SU-DHL-6 (cell line): ENCODE measurements at regions not wholly inside any gene's neighbourhood (a gene's known extent, or its start where the extent isn't known, plus 50 kb on each side); places are given as distances from the start of the nearest gene placed in this dataset.
"Not testable (repeated sequence)": the region's sequence is repeated elsewhere in the genome, so short reads cannot be mapped to it uniquely, and the experiment has no call there.

Experiments used
- H2AFZ ChIP-seq: fragments of 200-600 bp; sonication (generic); 2 replicates; pipeline ENCODE4 v1.6.1; 2014; ENCODE audit warnings: low read depth, mild to moderate bottlenecking, moderate library complexity, mixed read lengths, antibody characterized with exemption, low read length; ENCODE audit not compliant: severe bottlenecking
- H3F3A ChIP-seq: fragments of 200-600 bp; shearing (Covaris generic); 2 replicates; pipeline ENCODE4 v1.6.0; 2016; ENCODE audit warnings: antibody characterized with exemption, mild to moderate bottlenecking; ENCODE audit not compliant: insufficient read depth
- H3K27ac ChIP-seq: fragments of 200-600 bp; sonication (generic); 2 replicates; pipeline ENCODE4 v1.5.1; 2016; ENCODE audit warnings: low read depth, mild to moderate bottlenecking, low read length, moderate library complexity, mixed read lengths
- H3K27me3 ChIP-seq: fragments of 200-600 bp; sonication (generic), shearing (Covaris generic); 2 replicates; pipeline ENCODE4 v1.6.0; 2014; ENCODE audit warnings: mild to moderate bottlenecking, low read length
- H3K36me3 ChIP-seq: fragments of 200-600 bp; sonication (generic); 2 replicates; pipeline ENCODE4 v1.6.1; 2014; ENCODE audit warnings: mild to moderate bottlenecking, low read length, mixed read lengths
- H3K4me2 ChIP-seq: fragments of 300-600, 200-600 bp; shearing (Covaris generic), sonication (generic); 2 replicates; pipeline ENCODE4 v1.6.0; 2014; ENCODE audit warnings: low read length, low read depth, mild to moderate bottlenecking; ENCODE audit not compliant: poor library complexity, severe bottlenecking
- H3K4me3 ChIP-seq: fragments of 200-600 bp; sonication (generic); 2 replicates; pipeline ENCODE4 v1.5.1; 2014; ENCODE audit warnings: antibody characterized with exemption, low read length, mild to moderate bottlenecking, mixed read lengths; ENCODE audit not compliant: insufficient read depth, poor library complexity, severe bottlenecking
- H3K79me2 ChIP-seq: fragments of 200-600 bp; sonication (generic); 2 replicates; pipeline ENCODE4 v1.6.1; 2014; ENCODE audit warnings: mild to moderate bottlenecking, low read length, moderate library complexity; ENCODE audit not compliant: insufficient read depth
- H3K9ac ChIP-seq: fragments of 200-600 bp; sonication (generic); 2 replicates; pipeline ENCODE4 v1.7.0; 2014; ENCODE audit warnings: mild to moderate bottlenecking, low read length
- H3K9me2 ChIP-seq: fragments of 200-600 bp; sonication (generic); replicated peaks from 2 replicates; pipeline ENCODE4 v1.6.1; 2014; ENCODE audit warnings: low read length; ENCODE audit not compliant: insufficient read depth
- H3K9me3 ChIP-seq: fragments of 200-600 bp; sonication (generic); 2 replicates; pipeline ENCODE4 v1.6.1; 2014; ENCODE audit warnings: low read length, mixed read lengths; ENCODE audit not compliant: insufficient read depth
- H4K20me1 ChIP-seq: fragments of 200-600 bp; sonication (generic); 2 replicates; pipeline ENCODE4 v1.6.1; 2014; ENCODE audit warnings: low read depth, mild to moderate bottlenecking, antibody characterized with exemption, low read length, moderate library complexity, mixed read lengths
- EZH2phosphoT487 ChIP-seq: fragments of 200-600 bp; sonication (generic), shearing (Covaris generic); conservative IDR thresholded peaks from 2 replicates; pipeline ENCODE4 v1.6.1; 2018; ENCODE audit warnings: mild to moderate bottlenecking, antibody characterized with exemption, low read length, moderate library complexity, mixed read lengths
- TF ChIP-seq, protein P1 (sequence below): fragments of 200-600 bp; sonication (generic); IDR thresholded peaks from one replicate; pipeline ENCODE4 v1.5.1; 2017; ENCODE audit warnings: antibody characterized with exemption, mild to moderate bottlenecking, low read length, moderate library complexity; ENCODE audit not compliant: insufficient read depth, poor library complexity, severe bottlenecking

- Histone ChIP-seq H3K36me3 (no peaks in the 10 kb centered on the region), H3K27me3 (no peaks in the 10 kb centered on the region), H3K9ac (no peak overlapping the region), H3F3A (no peaks in the 10 kb centered on the region), H3K27ac (no peak overlapping the region), H3K9me2 (no peaks in the 10 kb centered on the region), H3K9me3 (no peaks in the 10 kb centered on the region), H4K20me1 (no peaks in the 10 kb centered on the region), H3K4me3 (no peak overlapping the region), H3K79me2 (no peaks in the 10 kb centered on the region), H2AFZ (no peak overlapping the region), H3K4me2 (no peak overlapping the region)
- TF ChIP-seq, protein P1, sequence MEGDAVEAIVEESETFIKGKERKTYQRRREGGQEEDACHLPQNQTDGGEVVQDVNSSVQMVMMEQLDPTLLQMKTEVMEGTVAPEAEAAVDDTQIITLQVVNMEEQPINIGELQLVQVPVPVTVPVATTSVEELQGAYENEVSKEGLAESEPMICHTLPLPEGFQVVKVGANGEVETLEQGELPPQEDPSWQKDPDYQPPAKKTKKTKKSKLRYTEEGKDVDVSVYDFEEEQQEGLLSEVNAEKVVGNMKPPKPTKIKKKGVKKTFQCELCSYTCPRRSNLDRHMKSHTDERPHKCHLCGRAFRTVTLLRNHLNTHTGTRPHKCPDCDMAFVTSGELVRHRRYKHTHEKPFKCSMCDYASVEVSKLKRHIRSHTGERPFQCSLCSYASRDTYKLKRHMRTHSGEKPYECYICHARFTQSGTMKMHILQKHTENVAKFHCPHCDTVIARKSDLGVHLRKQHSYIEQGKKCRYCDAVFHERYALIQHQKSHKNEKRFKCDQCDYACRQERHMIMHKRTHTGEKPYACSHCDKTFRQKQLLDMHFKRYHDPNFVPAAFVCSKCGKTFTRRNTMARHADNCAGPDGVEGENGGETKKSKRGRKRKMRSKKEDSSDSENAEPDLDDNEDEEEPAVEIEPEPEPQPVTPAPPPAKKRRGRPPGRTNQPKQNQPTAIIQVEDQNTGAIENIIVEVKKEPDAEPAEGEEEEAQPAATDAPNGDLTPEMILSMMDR: no peak
- no peak for TF ChIP-seq EZH2phosphoT487
Observed at GRCh38 chr12:84397846-84398245, 514.8 kb downstream of the SLC6A15 start.

DNA sequence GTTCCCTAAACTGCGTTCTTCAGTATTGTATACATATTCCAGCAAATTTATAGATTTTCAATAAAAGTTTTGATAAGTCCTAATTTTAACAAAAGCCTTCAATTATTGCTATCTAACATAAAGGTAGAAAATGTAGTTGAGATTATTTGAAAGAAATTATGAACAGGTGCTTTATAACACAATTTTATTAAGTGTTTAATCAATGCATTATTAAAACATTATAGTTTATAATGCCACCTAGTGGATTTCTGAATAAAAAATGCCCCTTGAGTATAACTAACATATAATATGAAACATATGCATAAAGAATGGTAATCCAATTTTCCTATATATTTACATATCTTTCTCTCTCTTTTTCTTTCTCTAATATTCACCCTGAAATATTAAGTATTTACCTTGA lies 515.3 kb downstream of the SLC6A15 start:
- no peaks in the 10 kb centered on the region for H4K20me1 ChIP-seq
- H3K9ac ChIP-seq: no peak overlapping the region
- no peaks in the 10 kb centered on the region for H3K36me3 ChIP-seq
- H3K27me3 ChIP-seq: no peaks in the 10 kb centered on the region
- H3K4me3 ChIP-seq: no peak overlapping the region
- TF ChIP-seq EZH2phosphoT487: no peak
- TF ChIP-seq, protein P1: peak; percentile 45
- H3K27ac ChIP-seq: no peak overlapping the region
- no peak overlapping the region for H2AFZ ChIP-seq
- H3K9me3 ChIP-seq: no peaks in the 10 kb centered on the region
- no peaks in the 10 kb centered on the region for H3F3A ChIP-seq
- no peaks in the 10 kb centered on the region for H3K79me2 ChIP-seq
- no peaks in the 10 kb centered on the region for H3K9me2 ChIP-seq
- H3K4me2 ChIP-seq: no peak overlapping the region

DNA sequence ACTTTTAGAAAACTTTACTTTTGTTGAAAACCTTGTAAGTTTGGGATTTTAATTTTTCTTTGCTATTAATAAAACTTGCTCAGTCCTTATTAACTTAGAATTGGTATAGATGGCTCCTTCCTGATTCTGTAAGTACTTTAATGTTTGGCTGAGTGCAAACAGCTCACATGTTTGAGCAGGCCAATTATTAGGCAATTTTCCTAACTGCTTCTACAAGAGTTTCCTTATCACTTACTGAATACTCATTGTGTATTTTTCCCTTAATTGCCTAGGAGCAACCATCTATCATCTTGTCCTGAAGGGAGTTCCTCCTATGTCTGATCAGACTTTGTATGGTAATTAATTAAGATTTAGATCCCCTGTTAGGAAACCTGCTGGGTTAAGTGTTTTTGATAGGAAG lies 521.4 kb downstream of the SLC6A15 start:
- not testable (repeated sequence) for H3K4me2 ChIP-seq, H3K9ac ChIP-seq, H3K4me3 ChIP-seq, H3F3A ChIP-seq, H4K20me1 ChIP-seq, H3K79me2 ChIP-seq, H3K9me3 ChIP-seq, H3K27ac ChIP-seq, H3K27me3 ChIP-seq, H3K9me2 ChIP-seq, H3K36me3 ChIP-seq, H2AFZ ChIP-seq

DNA sequence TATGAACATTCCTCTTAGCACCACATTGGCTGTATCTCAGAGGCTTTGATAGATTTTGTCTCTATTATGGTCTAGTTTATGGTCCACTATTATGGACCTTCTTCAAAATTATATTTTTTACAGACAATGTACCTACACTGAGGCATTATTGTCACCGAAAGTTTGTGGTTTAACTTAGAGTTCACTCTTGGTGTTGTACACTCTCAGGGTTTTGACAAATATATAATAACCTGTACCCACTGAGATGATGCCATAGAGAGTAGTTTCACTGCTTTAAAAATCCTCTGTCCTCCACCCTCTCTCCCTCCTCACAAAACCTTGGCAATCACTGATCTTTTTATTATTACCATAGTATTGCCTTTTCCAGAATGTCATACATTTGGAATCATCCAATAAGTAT lies 528.2 kb downstream of the SLC6A15 start:
- Histone ChIP-seq H3K9me2 (no peaks in the 10 kb centered on the region), H4K20me1 (no peaks in the 10 kb centered on the region), H3K27ac (no peak overlapping the region), H3K4me3 (no peak overlapping the region), H3K79me2 (no peaks in the 10 kb centered on the region), H3K9ac (no peak overlapping the region), H3K4me2 (no peak overlapping the region), H3K36me3 (no peaks in the 10 kb centered on the region), H3K27me3 (no peaks in the 10 kb centered on the region), H3F3A (no peaks in the 10 kb centered on the region), H2AFZ (peak overlapping the region; percentile 16), H3K9me3 (0 out of 2 replicates have a peak, but pooled peaks cover 7% of the 10 kb centered on the region)
- TF ChIP-seq, protein P1: no peak
- TF ChIP-seq EZH2phosphoT487: no peak

- not testable (repeated sequence) for H2AFZ ChIP-seq, H3F3A ChIP-seq, H3K9me3 ChIP-seq, H3K9me2 ChIP-seq, H3K27ac ChIP-seq, H3K36me3 ChIP-seq, H4K20me1 ChIP-seq, H3K27me3 ChIP-seq, H3K9ac ChIP-seq, H3K4me2 ChIP-seq, H3K79me2 ChIP-seq, H3K4me3 ChIP-seq
Observed at GRCh38 chr12:84382486-84382885, 530.1 kb downstream of the SLC6A15 start.
